ENCODE measurements at regions not wholly inside any gene's neighbourhood (a gene's known extent, or its start where the extent isn't known, plus 50 kb on each side); places are given as distances from the start of the nearest gene placed in this dataset.
"Not testable (repeated sequence)": the region's sequence is repeated elsewhere in the genome, so short reads cannot be mapped to it uniquely, and the experiment has no call there.

- no peak for TF ChIP-seq CTCF (IDR thresholded peaks at IDR 0.05)
- Histone ChIP-seq H3K27me3 (peaks cover 0 to 9% (median 0%) of the 10 kb centered on the region in 7 donors), H3K9me3 (no peaks in the 10 kb centered on the region), H3K4me3 (no peak overlapping the region), H3K36me3 (no peaks in the 10 kb centered on the region), H3K27ac (peak overlapping the region in 1 of 10 donors; percentile 89), H3K4me1 (peaks cover 0 to 77% (median 0%) of the 10 kb centered on the region in 9 donors)
- intact Hi-C loops (cut with DNase I), result no loop called here
- no peak for ATAC-seq
- DNase-seq, result no peak
- WGBS, 2 donors, result 88 to 90% methylated on average over 12 of the region's 12 CpGs
These were observed 93.8 kb downstream of the MAP3K8 start for GRCh38 chr10:30527623-30528428.

GRCh38 chr10:30522661-30523078, 88.7 kb downstream of the MAP3K8 start:
- peaks cover 0 to 12% (median 7%) of the 10 kb centered on the region in 11 donors for H3K9me3 ChIP-seq
- DNase-seq; H3K4me3 ChIP-seq; H3K36me3 ChIP-seq; intact Hi-C loops (cut with DNase I); H3K27me3 ChIP-seq; ATAC-seq: not testable (repeated sequence)
- peak overlapping the region in 1 of 10 donors; percentile 26 for H3K27ac ChIP-seq
- peaks cover 0 to 33% (median 0%) of the 10 kb centered on the region in 9 donors for H3K4me1 ChIP-seq
- 67% methylated on average over 8 of the region's 8 CpGs for WGBS, 2 donors

GRCh38 chr10:30518907-30519306, 84.9 kb downstream of the MAP3K8 start:
- no peak for TF ChIP-seq CTCF (IDR thresholded peaks at IDR 0.05)
- H3K27ac ChIP-seq, result no peak overlapping the region
- no peak overlapping the region for H3K4me3 ChIP-seq
- peaks cover 0 to 5% (median 0%) of the 10 kb centered on the region in 9 donors for H3K4me1 ChIP-seq
- ATAC-seq, result no peak
- DNase-seq, result no peak
- no peaks in the 10 kb centered on the region for H3K36me3 ChIP-seq
- intact Hi-C loops (cut with DNase I), result no loop called here
- WGBS, 2 donors, result 84 to 90% methylated on average over 1 of the region's 1 CpG
- H3K27me3 ChIP-seq, result peaks cover 0 to 3% (median 0%) of the 10 kb centered on the region in 7 donors
- peaks cover 0 to 12% (median 7%) of the 10 kb centered on the region in 11 donors for H3K9me3 ChIP-seq
